ENCODE measurements at regions not wholly inside any gene's neighbourhood (a gene's known extent, or its start where the extent isn't known, plus 50 kb on each side); places are given as distances from the start of the nearest gene placed in this dataset.

DNA sequence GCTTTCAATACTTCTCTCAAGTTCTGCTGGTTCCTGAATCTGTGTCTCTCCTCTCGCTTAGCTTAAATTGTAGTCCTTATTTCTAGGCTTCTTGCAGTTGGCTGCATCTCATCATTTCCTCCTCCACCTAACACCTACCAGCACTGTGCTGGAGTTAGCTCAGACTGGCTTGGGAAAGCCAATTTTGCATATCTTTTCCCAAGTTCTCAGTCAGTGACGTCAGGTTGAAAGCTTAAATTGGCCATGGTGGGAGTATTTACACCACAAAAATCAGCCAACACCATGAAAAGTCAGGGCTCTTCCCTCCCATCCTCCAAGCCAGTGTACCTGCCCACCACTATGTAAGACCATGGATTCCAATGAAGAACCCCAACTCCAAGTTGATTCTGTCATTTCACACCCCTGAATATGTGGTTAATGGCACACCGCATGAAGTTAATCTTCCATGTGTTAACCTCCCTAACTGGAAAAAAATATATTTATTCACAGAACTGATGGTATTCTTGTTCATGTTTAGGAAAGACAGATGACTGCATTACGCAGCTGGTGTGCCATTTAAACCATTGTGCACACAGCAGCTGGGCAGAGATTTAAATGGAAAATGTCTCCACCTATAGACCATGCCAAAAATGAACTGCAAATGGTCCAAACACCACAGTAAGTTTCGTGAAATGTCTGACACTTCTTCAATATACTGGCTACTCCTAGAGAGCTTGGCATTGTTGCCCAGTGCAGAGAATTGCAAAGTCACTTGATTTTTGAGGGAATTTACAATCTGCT is 274.1 kb upstream of the MAP3K7 start:
- no peak for ATAC-seq (ENCODE audit: insufficient read depth, low FRiP score)
- H3K9me3 ChIP-seq (ENCODE audit: control insufficient read depth in 4 of 4, insufficient read depth in 3 of 4, low read length in 3 of 4), result no peaks in the 10 kb centered on the region
- 88 to 91% methylated on average over 5 of the region's 5 CpGs for WGBS, 2 donors

DNA sequence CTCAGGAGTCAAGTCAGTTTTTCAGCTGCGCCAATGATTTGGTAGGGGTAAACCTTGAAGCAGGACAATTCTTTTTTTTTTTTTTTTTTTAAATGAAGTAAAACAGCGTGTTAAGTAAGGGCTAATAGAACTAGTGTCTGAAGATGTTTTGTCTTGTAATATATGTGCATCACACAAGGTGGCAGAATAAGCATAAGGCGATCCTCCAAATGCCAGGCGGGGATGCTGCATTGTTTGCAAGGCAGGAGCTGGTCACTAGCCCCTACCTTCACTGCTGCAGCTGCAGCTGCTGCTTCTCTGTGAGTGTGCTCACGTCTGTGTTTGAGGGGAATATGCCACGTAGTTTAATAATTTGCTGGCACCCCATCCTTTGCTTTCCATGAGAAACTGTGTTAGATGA is 272.7 kb upstream of the MAP3K7 start:
- no peak overlapping the region for H3K4me3 ChIP-seq
- peak; percentile 34 to 73 (median 67) for DNase-seq
- TF ChIP-seq, protein P1, sequence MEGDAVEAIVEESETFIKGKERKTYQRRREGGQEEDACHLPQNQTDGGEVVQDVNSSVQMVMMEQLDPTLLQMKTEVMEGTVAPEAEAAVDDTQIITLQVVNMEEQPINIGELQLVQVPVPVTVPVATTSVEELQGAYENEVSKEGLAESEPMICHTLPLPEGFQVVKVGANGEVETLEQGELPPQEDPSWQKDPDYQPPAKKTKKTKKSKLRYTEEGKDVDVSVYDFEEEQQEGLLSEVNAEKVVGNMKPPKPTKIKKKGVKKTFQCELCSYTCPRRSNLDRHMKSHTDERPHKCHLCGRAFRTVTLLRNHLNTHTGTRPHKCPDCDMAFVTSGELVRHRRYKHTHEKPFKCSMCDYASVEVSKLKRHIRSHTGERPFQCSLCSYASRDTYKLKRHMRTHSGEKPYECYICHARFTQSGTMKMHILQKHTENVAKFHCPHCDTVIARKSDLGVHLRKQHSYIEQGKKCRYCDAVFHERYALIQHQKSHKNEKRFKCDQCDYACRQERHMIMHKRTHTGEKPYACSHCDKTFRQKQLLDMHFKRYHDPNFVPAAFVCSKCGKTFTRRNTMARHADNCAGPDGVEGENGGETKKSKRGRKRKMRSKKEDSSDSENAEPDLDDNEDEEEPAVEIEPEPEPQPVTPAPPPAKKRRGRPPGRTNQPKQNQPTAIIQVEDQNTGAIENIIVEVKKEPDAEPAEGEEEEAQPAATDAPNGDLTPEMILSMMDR (IDR thresholded peaks at IDR 0.05; ENCODE audit: control extremely low read depth, extremely low read depth), result no peak
- no peak for ATAC-seq (ENCODE audit: insufficient read depth, low FRiP score)
- WGBS, 2 donors, result 53 to 61% methylated on average over 6 of the region's 6 CpGs
- no peak overlapping the region for H3K27ac ChIP-seq (ENCODE audit: low read depth in 1 of 2, low read length in 1 of 2)
- peaks cover 0 to 15% (median 0%) of the 10 kb centered on the region in 5 donors for H3K4me1 ChIP-seq (ENCODE audit: control insufficient read depth in 5 of 5, insufficient read depth in 5 of 5, low read length in 5 of 5)
- H3K9me3 ChIP-seq (ENCODE audit: control insufficient read depth in 4 of 4, insufficient read depth in 3 of 4, low read length in 3 of 4), result no peaks in the 10 kb centered on the region
- no peaks in the 10 kb centered on the region for H3K36me3 ChIP-seq (ENCODE audit: control insufficient read depth in 4 of 4, insufficient read depth in 4 of 4, low read length in 4 of 4)
- peaks cover 0 to 4% (median 0%) of the 10 kb centered on the region in 3 donors for H3K27me3 ChIP-seq (ENCODE audit: control insufficient read depth in 3 of 3, insufficient read depth in 3 of 3, low read length in 2 of 3)
- H3K9ac ChIP-seq (ENCODE audit: insufficient read depth in 1 of 2, low read length in 2 of 2), result no peak overlapping the region

More for the DNA sequence above, 274.1 kb upstream of the MAP3K7 start:
- Histone ChIP-seq H3K4me3 (no peak overlapping the region), H3K4me1 (ENCODE audit: control insufficient read depth in 5 of 5, insufficient read depth in 5 of 5, low read length in 5 of 5) (peaks cover 0 to 12% (median 0%) of the 10 kb centered on the region in 5 donors), H3K36me3 (ENCODE audit: control insufficient read depth in 4 of 4, insufficient read depth in 4 of 4, low read length in 4 of 4) (no peaks in the 10 kb centered on the region), H3K9ac (ENCODE audit: insufficient read depth in 1 of 2, low read length in 2 of 2) (no peak overlapping the region), H3K27ac (ENCODE audit: low read depth in 1 of 2, low read length in 1 of 2) (no peak overlapping the region), H3K27me3 (ENCODE audit: control insufficient read depth in 3 of 3, insufficient read depth in 3 of 3, low read length in 2 of 3) (peaks cover 0 to 4% (median 0%) of the 10 kb centered on the region in 3 donors)
- TF ChIP-seq, protein P1 (IDR thresholded peaks at IDR 0.05; ENCODE audit: control extremely low read depth, extremely low read depth), result no peak
- DNase-seq, result no peak

DNA sequence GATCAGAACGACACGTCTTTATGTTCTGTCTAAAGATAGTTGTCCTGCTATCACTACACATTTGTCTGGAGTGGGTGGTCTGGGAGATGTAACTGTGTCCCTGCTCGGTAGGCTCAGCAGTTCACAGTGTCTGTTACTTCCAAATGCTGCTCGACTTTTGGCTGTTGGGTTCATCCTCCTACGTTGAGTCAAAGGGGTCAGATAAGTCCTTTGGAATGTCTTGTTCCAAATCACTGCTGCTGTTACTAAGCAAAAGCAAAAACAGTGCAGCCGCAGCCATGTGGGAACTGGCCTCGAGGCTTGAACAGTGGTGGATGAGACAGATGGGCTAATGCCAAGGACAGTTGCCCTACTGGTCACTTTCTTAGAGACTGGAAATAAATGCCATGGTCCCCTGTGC is 272.2 kb upstream of the MAP3K7 start:
- DNase-seq (peak; percentile 60 to 85 (median 77)), ATAC-seq (ENCODE audit: insufficient read depth, low FRiP score) (no peak)
- Histone ChIP-seq H3K9me3 (ENCODE audit: control insufficient read depth in 4 of 4, insufficient read depth in 3 of 4, low read length in 3 of 4) (no peaks in the 10 kb centered on the region), H3K4me1 (ENCODE audit: control insufficient read depth in 5 of 5, insufficient read depth in 5 of 5, low read length in 5 of 5) (peaks cover 0 to 15% (median 0%) of the 10 kb centered on the region in 5 donors), H3K27ac (ENCODE audit: low read depth in 1 of 2, low read length in 1 of 2) (no peak overlapping the region), H3K36me3 (ENCODE audit: control insufficient read depth in 4 of 4, insufficient read depth in 4 of 4, low read length in 4 of 4) (no peaks in the 10 kb centered on the region), H3K4me3 (no peak overlapping the region), H3K27me3 (ENCODE audit: control insufficient read depth in 3 of 3, insufficient read depth in 3 of 3, low read length in 2 of 3) (peaks cover 0 to 4% (median 0%) of the 10 kb centered on the region in 3 donors), H3K9ac (ENCODE audit: insufficient read depth in 1 of 2, low read length in 2 of 2) (no peak overlapping the region)
- TF ChIP-seq, protein P1 (IDR thresholded peaks at IDR 0.05; ENCODE audit: control extremely low read depth, extremely low read depth), result no peak
- 68 to 79% methylated on average over 7 of the region's 7 CpGs for WGBS, 2 donors

Measured in lung (tissue), 11 donors.